Right lobe of liver (tissue), 6 donors: ENCODE measurements at regions not wholly inside any gene's neighbourhood (a gene's known extent, or its start where the extent isn't known, plus 50 kb on each side); places are given as distances from the start of the nearest gene placed in this dataset.

Experiments
- ATAC-seq, 4 donors: fragments of 200-7000 bp; cut with Tn5 transposase; one replicate each; pipeline ENCODE4 v1.9.1; 2020; ENCODE audit warnings: mild to moderate bottlenecking in 4 of 4, moderate library complexity in 4 of 4
- DNase-seq, 3 donors: peaks; one replicate each; pipeline ENCODE4 v3.0.0-alpha.2; 2020
- H3K27ac ChIP-seq, 3 donors: fragments of 200-600 bp; one replicate each; pipeline ENCODE4 v1.8.0; 2022
- H3K27me3 ChIP-seq, 2 donors: fragments of 200-600 bp; one replicate each; pipeline ENCODE4 v1.8.0; 2022
- H3K36me3 ChIP-seq, 4 donors: fragments of 200-600 bp; sonication (generic) in 1 of 4; one replicate each; pipeline versions ENCODE4 v1.5.1 to v1.8.0; 2017 to 2022; ENCODE audit warnings: control low read depth in 1 of 4
- H3K4me1 ChIP-seq, 4 donors: fragments of 200-600 bp; sonication (generic) in 1 of 4; one replicate each; pipeline versions ENCODE4 v1.5.1 to v1.8.0; 2017 to 2022; ENCODE audit warnings: control low read depth in 1 of 4
- H3K4me3 ChIP-seq, 3 donors: fragments of 200-600 bp; one replicate each; pipeline ENCODE4 v1.8.0; 2022
- H3K9me3 ChIP-seq, 4 donors: fragments of 200-600 bp; sonication (generic) in 1 of 4; one replicate each; pipeline versions ENCODE4 v1.5.1 to v1.8.0; 2017 to 2022; ENCODE audit warnings: control low read depth in 1 of 4
- POLR2A ChIP-seq: fragments of 450-650 bp; IDR thresholded peaks from one replicate; pipeline ENCODE4 v1.6.1; 2017; ENCODE audit warnings: antibody characterized with exemption, mild to moderate bottlenecking
- WGBS: methylation state at CpG from one replicate; pipeline ENCODE4 v1.1.6; 2018; ENCODE audit warnings: low coverage, low lambda C conversion rate; ENCODE audit not compliant: insufficient coverage; ENCODE audit errors: missing lambda C conversion rate; 5-methylcytosine and 5-hydroxymethylcytosine counted together
- intact Hi-C, 2 donors: fragments of 100-400 bp; cut with DNase I; formaldehyde crosslinking; loops; one replicate each; pipeline versions ENCODE4 v1.11.2 to v1.14.1; 2022
- TF ChIP-seq, protein P1 (sequence below), 4 donors: fragments of 200-600 bp in 3 of 4; fragments of 450-650 bp in 1 of 4; IDR thresholded peaks; one replicate each; pipeline versions ENCODE4 v1.5.1 to v1.8.0; 2016 to 2022; ENCODE audit warnings: antibody characterized with exemption in 4 of 4, mild to moderate bottlenecking in 2 of 4
- donor health status: DM: no; HTN: yes; CAD: no.
- donor health status: DM: no; HTN: no; CAD: no.
- donor health status: DM: no; HTN: no; CAD: no.
- donor health status: DM: no; HTN: yes; CAD: no.
- donor health status: DM: no; HTN: yes; CAD: no.

DNA sequence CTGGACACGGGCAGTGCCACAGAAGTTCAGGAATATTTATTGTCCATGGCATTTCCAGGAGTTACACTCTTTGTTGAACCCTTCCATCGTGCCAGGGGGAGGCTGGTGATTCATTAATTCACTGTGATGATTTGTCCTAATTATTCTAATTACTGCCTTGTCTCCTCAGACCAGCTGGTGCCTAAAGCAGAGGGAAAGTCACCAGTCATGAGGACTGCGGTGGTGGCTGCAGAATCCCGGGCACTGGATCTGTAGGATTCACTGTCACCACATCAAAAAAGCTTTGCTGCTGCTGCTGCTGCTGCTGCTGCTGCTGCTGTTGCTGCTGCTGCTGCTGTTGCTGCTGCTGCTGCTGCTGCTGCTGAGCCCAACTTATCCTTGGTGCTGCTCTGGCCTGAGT, 908.2 kb downstream of the TSN start:
- peaks cover 0 to 6% (median 0%) of the 10 kb centered on the region in 4 donors for H3K4me1 ChIP-seq
- no peaks in the 10 kb centered on the region for H3K27me3 ChIP-seq
- intact Hi-C loops = no loop called here
- WGBS = 49% methylated on average over 2 of the region's 4 CpGs
- ATAC-seq = no peak
- no peaks in the 10 kb centered on the region for H3K36me3 ChIP-seq
- no peak overlapping the region for H3K27ac ChIP-seq
- H3K4me3 ChIP-seq = no peak overlapping the region
- no peak for DNase-seq
- no peaks in the 10 kb centered on the region for H3K9me3 ChIP-seq
- TF ChIP-seq, protein P1, sequence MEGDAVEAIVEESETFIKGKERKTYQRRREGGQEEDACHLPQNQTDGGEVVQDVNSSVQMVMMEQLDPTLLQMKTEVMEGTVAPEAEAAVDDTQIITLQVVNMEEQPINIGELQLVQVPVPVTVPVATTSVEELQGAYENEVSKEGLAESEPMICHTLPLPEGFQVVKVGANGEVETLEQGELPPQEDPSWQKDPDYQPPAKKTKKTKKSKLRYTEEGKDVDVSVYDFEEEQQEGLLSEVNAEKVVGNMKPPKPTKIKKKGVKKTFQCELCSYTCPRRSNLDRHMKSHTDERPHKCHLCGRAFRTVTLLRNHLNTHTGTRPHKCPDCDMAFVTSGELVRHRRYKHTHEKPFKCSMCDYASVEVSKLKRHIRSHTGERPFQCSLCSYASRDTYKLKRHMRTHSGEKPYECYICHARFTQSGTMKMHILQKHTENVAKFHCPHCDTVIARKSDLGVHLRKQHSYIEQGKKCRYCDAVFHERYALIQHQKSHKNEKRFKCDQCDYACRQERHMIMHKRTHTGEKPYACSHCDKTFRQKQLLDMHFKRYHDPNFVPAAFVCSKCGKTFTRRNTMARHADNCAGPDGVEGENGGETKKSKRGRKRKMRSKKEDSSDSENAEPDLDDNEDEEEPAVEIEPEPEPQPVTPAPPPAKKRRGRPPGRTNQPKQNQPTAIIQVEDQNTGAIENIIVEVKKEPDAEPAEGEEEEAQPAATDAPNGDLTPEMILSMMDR (IDR thresholded peaks at IDR 0.05) = no peak
- TF ChIP-seq POLR2A = no peak

GRCh38 chr2:122669627-122670026, 914.2 kb downstream of the TSN start:
- peak in 3 of 4 donors; percentile 58 to 81 (median 77) for ATAC-seq
- H3K36me3 ChIP-seq = no peaks in the 10 kb centered on the region
- DNase-seq = no peak
- no peak overlapping the region for H3K4me3 ChIP-seq
- intact Hi-C loops = no loop called here
- H3K4me1 ChIP-seq = peaks cover 0 to 6% (median 2%) of the 10 kb centered on the region in 4 donors
- no peak overlapping the region for H3K27ac ChIP-seq
- no peaks in the 10 kb centered on the region for H3K27me3 ChIP-seq
- WGBS = 20% methylated on average over 2 of the region's 2 CpGs
- no peak for TF ChIP-seq POLR2A
- TF ChIP-seq, protein P1 (IDR thresholded peaks at IDR 0.05) = no peak
- H3K9me3 ChIP-seq = no peaks in the 10 kb centered on the region

GRCh38 chr2:122670897-122671296, 915.4 kb downstream of the TSN start:
- no peak for TF ChIP-seq POLR2A
- TF ChIP-seq, protein P1 (IDR thresholded peaks at IDR 0.05) = no peak
- intact Hi-C loops = no loop called here

GRCh38 chr2:122680662-122681061, 925.2 kb downstream of the TSN start:
- Histone ChIP-seq H3K36me3 (no peaks in the 10 kb centered on the region), H3K9me3 (no peaks in the 10 kb centered on the region), H3K4me1 (peaks cover 0 to 7% (median 0%) of the 10 kb centered on the region in 4 donors), H3K4me3 (no peak overlapping the region), H3K27ac (no peak overlapping the region), H3K27me3 (no peaks in the 10 kb centered on the region)
- no peak for TF ChIP-seq POLR2A
- TF ChIP-seq, protein P1 (IDR thresholded peaks at IDR 0.05) = no peak
- no peak for DNase-seq
- no peak for ATAC-seq
- intact Hi-C loops = no loop called here
- 79% methylated on average over 4 of the region's 4 CpGs for WGBS

More at GRCh38 chr2:122670897-122671296, 915.4 kb downstream of the TSN start:
- peaks cover 0 to 6% (median 2%) of the 10 kb centered on the region in 4 donors for H3K4me1 ChIP-seq
- DNase-seq (no peak), ATAC-seq (no peak)
- H3K9me3 ChIP-seq = no peaks in the 10 kb centered on the region
- H3K27me3 ChIP-seq = no peaks in the 10 kb centered on the region
- no peak overlapping the region for H3K4me3 ChIP-seq
- H3K36me3 ChIP-seq = no peaks in the 10 kb centered on the region
- no peak overlapping the region for H3K27ac ChIP-seq

GRCh38 chr2:122681626-122682025, 926.2 kb downstream of the TSN start:
- H3K36me3 ChIP-seq = no peaks in the 10 kb centered on the region
- WGBS = 57% methylated on average over 1 of the region's 1 CpG
- TF ChIP-seq, protein P1 (IDR thresholded peaks at IDR 0.05) = no peak
- no peak for TF ChIP-seq POLR2A
- intact Hi-C loops = no loop called here
- no peak overlapping the region for H3K4me3 ChIP-seq
- H3K4me1 ChIP-seq = peaks cover 0 to 7% (median 0%) of the 10 kb centered on the region in 4 donors
- DNase-seq = no peak
- ATAC-seq = no peak
- no peaks in the 10 kb centered on the region for H3K27me3 ChIP-seq
- H3K9me3 ChIP-seq = no peaks in the 10 kb centered on the region
- H3K27ac ChIP-seq = no peak overlapping the region
